ENCODE measurements at regions not wholly inside any gene's neighbourhood (a gene's known extent, or its start where the extent isn't known, plus 50 kb on each side); places are given as distances from the start of the nearest gene placed in this dataset.

DNA sequence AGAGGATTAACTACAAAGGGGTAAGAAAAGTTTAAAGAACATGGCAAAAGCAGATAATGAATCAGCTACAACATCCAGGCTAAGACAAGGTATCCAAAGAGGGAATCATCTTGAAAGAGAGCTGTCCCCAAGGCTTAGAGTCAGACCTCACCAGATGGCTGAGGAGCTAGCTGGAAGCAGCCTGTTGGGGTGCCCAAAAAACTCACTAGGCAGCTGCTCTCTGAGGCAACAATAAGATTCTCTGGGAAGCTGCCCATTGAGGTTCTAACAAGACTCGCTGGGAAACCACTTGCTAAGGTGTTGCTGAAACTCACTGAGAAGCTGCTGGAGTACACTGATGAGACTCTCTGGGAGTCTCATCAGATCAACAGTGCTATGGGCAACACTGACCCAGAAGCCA, 185.2 kb downstream of the CETN3 start:
- TF ChIP-seq POLR2A (IDR thresholded peaks at IDR 0.05), result no peak
- TF ChIP-seq, protein P1, sequence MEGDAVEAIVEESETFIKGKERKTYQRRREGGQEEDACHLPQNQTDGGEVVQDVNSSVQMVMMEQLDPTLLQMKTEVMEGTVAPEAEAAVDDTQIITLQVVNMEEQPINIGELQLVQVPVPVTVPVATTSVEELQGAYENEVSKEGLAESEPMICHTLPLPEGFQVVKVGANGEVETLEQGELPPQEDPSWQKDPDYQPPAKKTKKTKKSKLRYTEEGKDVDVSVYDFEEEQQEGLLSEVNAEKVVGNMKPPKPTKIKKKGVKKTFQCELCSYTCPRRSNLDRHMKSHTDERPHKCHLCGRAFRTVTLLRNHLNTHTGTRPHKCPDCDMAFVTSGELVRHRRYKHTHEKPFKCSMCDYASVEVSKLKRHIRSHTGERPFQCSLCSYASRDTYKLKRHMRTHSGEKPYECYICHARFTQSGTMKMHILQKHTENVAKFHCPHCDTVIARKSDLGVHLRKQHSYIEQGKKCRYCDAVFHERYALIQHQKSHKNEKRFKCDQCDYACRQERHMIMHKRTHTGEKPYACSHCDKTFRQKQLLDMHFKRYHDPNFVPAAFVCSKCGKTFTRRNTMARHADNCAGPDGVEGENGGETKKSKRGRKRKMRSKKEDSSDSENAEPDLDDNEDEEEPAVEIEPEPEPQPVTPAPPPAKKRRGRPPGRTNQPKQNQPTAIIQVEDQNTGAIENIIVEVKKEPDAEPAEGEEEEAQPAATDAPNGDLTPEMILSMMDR (IDR thresholded peaks at IDR 0.05), result no peak
- no peak for TF ChIP-seq EP300 (IDR thresholded peaks at IDR 0.05)
- TF ChIP-seq POLR2AphosphoS5 (IDR thresholded peaks at IDR 0.05), result no peak
